Stomach (tissue), 8 donors: ENCODE measurements at regions not wholly inside any gene's neighbourhood (a gene's known extent, or its start where the extent isn't known, plus 50 kb on each side); places are given as distances from the start of the nearest gene placed in this dataset.

Source experiments
- DNase-seq, 2 donors: peaks; one replicate each; pipeline versions ENCODE4 v3.0.0 to v3.0.0-alpha.2; 2013 to 2019
- H3K27ac ChIP-seq, 5 donors: fragments of 200-600 bp in 4 of 5; sonication (generic) in 4 of 5; one replicate each; pipeline ENCODE4 v1.5.1; 2013 to 2019; ENCODE audit warnings: mild to moderate bottlenecking in 1 of 5, moderate library complexity in 1 of 5
- H3K27me3 ChIP-seq, 3 donors: fragments of 200-600 bp; sonication (generic); one replicate each; pipeline ENCODE4 v1.5.1; 2017 to 2019; ENCODE audit warnings: mixed run types in 1 of 3
- H3K36me3 ChIP-seq, 4 donors: fragments of 200-600 bp; sonication (generic); 1 replicate in 3 of 4; 2 replicates in 1 of 4; pipeline ENCODE4 v1.5.1; 2016 to 2019
- H3K4me1 ChIP-seq, 4 donors: fragments of 200-600 bp; sonication (generic); one replicate each; pipeline ENCODE4 v1.5.1; 2016 to 2019
- H3K4me3 ChIP-seq, 4 donors: fragments of 200-600 bp; sonication (generic) in 3 of 4; one replicate each; pipeline ENCODE4 v1.5.1; 2016 to 2019; ENCODE audit warnings: mild to moderate bottlenecking in 1 of 4
- H3K9me3 ChIP-seq, 4 donors: fragments of 200-600 bp; sonication (generic); one replicate each; pipeline ENCODE4 v1.5.1; 2016 to 2019
- EP300 ChIP-seq: sonication (generic); formaldehyde crosslinking; IDR thresholded peaks from one replicate; pipeline ENCODE4 v1.6.1; 2017; ENCODE audit warnings: antibody characterized with exemption
- POLR2A ChIP-seq, 4 donors: fragments of 450-650 bp; IDR thresholded peaks; one replicate each; pipeline ENCODE4 v1.6.1; 2016; ENCODE audit warnings: antibody characterized with exemption in 4 of 4, control low read depth in 2 of 4, mild to moderate bottlenecking in 1 of 4, moderate library complexity in 1 of 4
- POLR2AphosphoS5 ChIP-seq, 3 donors: sonication (generic); formaldehyde crosslinking; IDR thresholded peaks; one replicate each; pipeline ENCODE4 v1.6.1; 2016; ENCODE audit warnings: antibody characterized with exemption in 3 of 3
- WGBS, 5 donors: extraction: QIAGEN DNeasy Blood & Tissue Kit in 3 of 5; methylation state at CpG; one replicate each; pipeline versions ENCODE4 v1.1.5 to v1.1.7; 2013 to 2018; 5-methylcytosine and 5-hydroxymethylcytosine counted together
- intact Hi-C: fragments of 100-400 bp; cut with DNase I; formaldehyde crosslinking; loops from one replicate; pipeline ENCODE4 v1.15.1; 2023; ENCODE audit warnings: low total_unique reads
- TF ChIP-seq, protein P1 (sequence below), 7 experiments: fragments of 450-650 bp in 4 of 7; fragments of 200-600 bp in 3 of 7; sonication (generic) in 3 of 7; IDR thresholded peaks; one replicate each; pipeline ENCODE4 v1.5.1; 2016 to 2019; ENCODE audit warnings: antibody characterized with exemption in 7 of 7, control low read depth in 2 of 7, mild to moderate bottlenecking in 1 of 7
- donor health status: healthy with polysubstance abuse.
- donor health status: Bipolar disorder and iron deficiency.
- donor health status: healthy.

DNA sequence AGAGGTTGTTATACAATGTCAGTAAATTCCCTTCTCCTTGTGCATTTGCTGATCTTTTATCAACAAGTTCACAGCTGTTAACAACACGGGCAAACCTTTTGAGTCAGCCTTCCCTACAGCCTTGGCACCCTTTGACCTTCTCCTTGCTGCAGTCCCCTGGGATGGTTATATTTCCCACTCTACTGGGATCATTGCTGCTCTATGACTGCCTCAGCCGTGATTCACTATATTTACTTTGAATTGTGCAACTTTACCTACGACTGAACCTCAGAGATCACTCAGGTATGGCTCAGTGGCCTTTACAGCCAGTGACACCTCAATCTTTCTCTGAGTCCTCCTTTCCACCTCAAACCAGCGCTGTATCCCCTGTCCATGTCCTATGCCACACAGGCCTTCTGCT, 1293.3 kb downstream of the EPHA7 start:
- Histone ChIP-seq H3K36me3 (no peaks in the 10 kb centered on the region), H3K4me1 (no peaks in the 10 kb centered on the region), H3K27me3 (no peaks in the 10 kb centered on the region), H3K9me3 (no peaks in the 10 kb centered on the region), H3K27ac (no peak overlapping the region), H3K4me3 (no peak overlapping the region)
- TF ChIP-seq EP300: no peak
- TF ChIP-seq POLR2AphosphoS5 (IDR thresholded peaks at IDR 0.05): no peak
- TF ChIP-seq, protein P1, sequence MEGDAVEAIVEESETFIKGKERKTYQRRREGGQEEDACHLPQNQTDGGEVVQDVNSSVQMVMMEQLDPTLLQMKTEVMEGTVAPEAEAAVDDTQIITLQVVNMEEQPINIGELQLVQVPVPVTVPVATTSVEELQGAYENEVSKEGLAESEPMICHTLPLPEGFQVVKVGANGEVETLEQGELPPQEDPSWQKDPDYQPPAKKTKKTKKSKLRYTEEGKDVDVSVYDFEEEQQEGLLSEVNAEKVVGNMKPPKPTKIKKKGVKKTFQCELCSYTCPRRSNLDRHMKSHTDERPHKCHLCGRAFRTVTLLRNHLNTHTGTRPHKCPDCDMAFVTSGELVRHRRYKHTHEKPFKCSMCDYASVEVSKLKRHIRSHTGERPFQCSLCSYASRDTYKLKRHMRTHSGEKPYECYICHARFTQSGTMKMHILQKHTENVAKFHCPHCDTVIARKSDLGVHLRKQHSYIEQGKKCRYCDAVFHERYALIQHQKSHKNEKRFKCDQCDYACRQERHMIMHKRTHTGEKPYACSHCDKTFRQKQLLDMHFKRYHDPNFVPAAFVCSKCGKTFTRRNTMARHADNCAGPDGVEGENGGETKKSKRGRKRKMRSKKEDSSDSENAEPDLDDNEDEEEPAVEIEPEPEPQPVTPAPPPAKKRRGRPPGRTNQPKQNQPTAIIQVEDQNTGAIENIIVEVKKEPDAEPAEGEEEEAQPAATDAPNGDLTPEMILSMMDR (IDR thresholded peaks at IDR 0.05): no peak
- TF ChIP-seq POLR2A (IDR thresholded peaks at IDR 0.05): no peak
- DNase-seq: peak in 1 of 2 donors; percentile 18
- intact Hi-C loops: no loop called here
- 46 to 64% (median 54%) methylated on average over 4 of the region's 4 CpGs for WGBS, 5 donors

DNA sequence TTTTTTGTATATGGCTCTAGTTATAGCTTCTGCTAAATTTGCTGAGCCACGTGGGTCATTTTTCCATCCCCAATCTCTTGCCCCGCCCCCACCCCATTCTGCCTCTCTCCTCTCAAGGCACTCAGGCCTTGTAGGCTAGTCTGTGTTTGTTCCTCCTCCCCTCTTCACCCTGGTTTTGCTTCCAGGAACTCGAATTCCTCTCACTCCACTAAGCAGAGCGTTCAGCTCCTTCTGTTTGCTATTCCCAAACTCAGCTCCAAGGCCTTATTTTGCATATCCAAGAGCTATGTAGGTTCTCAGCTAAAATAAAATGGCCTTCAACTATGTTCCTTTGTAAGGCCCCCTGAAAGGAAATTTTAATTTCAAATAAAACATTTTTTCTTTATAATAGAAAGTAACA, 1293.7 kb downstream of the EPHA7 start:
- Histone ChIP-seq H3K27ac (no peak overlapping the region), H3K4me3 (no peak overlapping the region), H3K27me3 (no peaks in the 10 kb centered on the region), H3K4me1 (no peaks in the 10 kb centered on the region), H3K9me3 (no peaks in the 10 kb centered on the region), H3K36me3 (no peaks in the 10 kb centered on the region)
- no peak for TF ChIP-seq EP300
- TF ChIP-seq, protein P1 (IDR thresholded peaks at IDR 0.05): no peak
- TF ChIP-seq POLR2A (IDR thresholded peaks at IDR 0.05): no peak
- no peak for TF ChIP-seq POLR2AphosphoS5 (IDR thresholded peaks at IDR 0.05)
- intact Hi-C loops: no loop called here
- 38 to 64% (median 58%) methylated on average over 4 of the region's 4 CpGs for WGBS, 5 donors
- DNase-seq: no peak

DNA sequence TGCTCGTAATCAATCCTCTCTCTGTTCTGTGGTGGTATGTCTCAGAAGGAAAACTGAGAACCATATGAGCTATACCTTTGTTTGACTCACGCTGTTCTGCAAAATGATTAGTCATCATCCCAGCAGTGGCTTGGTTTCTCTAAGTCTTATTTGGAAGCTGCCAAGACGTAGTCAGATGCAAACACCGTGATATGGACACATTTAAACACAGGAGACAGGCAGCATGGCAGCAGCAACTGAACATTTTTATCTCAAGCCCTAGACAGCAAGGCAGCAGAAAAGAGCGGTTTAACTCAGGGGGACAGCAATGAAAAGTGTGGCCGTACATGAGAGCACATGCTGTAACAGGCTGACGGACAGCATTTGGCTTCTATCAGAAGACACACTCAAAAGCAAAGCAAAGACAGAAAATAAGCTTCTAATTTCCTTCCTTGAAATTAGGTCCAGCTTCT, 1295.1 kb downstream of the EPHA7 start:
- Histone ChIP-seq H3K36me3 (no peaks in the 10 kb centered on the region), H3K27me3 (no peaks in the 10 kb centered on the region), H3K4me1 (no peaks in the 10 kb centered on the region), H3K4me3 (no peak overlapping the region), H3K9me3 (no peaks in the 10 kb centered on the region), H3K27ac (no peak overlapping the region)
- TF ChIP-seq POLR2AphosphoS5 (IDR thresholded peaks at IDR 0.05): no peak
- no peak for TF ChIP-seq EP300
- intact Hi-C loops: no loop called here
- DNase-seq: peak in 1 of 2 donors; percentile 29
- 48 to 56% (median 51%) methylated on average over 7 of the region's 7 CpGs for WGBS, 5 donors

DNA sequence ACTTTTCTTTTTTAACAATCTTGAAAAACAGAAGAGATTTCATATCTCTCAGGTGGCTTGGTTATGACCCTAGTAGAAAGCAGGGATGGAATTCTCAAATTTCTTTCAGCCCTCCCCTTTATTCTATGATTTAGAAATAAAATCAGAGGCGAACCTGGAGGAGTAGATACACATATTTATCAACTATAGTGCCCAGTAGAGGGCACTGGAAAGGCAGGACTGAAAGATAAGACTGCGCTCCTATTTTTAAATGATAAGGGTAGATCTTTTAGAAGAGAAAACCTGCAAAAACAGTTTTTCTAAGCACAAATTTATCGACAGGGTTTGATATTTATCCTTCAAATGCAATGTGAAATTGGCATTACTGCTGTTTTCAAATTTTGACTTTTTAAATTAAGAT, 1296.6 kb downstream of the EPHA7 start:
- H3K4me1 ChIP-seq: no peaks in the 10 kb centered on the region
- no peak overlapping the region for H3K27ac ChIP-seq
- WGBS, 5 donors: 23 to 41% (median 33%) methylated on average over 3 of the region's 3 CpGs
- no peaks in the 10 kb centered on the region for H3K27me3 ChIP-seq
- H3K36me3 ChIP-seq: no peaks in the 10 kb centered on the region
- peak in 1 of 2 donors; percentile 41 for DNase-seq
- intact Hi-C loops: no loop called here
- TF ChIP-seq POLR2A (IDR thresholded peaks at IDR 0.05) (no peak), EP300 (no peak), POLR2AphosphoS5 (IDR thresholded peaks at IDR 0.05) (no peak)
- TF ChIP-seq, protein P1 (IDR thresholded peaks at IDR 0.05): no peak
- H3K9me3 ChIP-seq: no peaks in the 10 kb centered on the region
- no peak overlapping the region for H3K4me3 ChIP-seq

DNA sequence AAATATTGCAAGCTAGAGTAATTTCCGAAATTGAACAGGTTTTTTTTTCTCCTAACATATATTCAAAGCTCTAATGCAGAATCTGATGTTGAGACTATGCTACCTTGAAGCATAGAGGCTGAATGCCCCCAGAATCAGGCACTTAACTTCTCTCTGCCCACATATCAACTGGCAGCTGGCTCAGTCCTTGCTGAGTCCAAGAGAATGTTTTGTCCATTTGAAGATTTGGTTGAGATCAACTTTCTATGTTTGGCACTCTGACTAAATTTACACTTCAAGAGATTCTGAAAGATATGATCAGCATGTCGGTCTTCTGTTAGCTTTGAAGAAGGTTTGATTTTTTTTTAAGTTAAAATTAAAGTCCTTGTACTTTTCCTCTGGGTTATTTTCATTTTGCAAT, 1298.1 kb downstream of the EPHA7 start:
- H3K27ac ChIP-seq: no peak overlapping the region
- intact Hi-C loops: no loop called here
- no peaks in the 10 kb centered on the region for H3K9me3 ChIP-seq
- no peak overlapping the region for H3K4me3 ChIP-seq
- DNase-seq: no peak
- no peaks in the 10 kb centered on the region for H3K27me3 ChIP-seq
- no peaks in the 10 kb centered on the region for H3K36me3 ChIP-seq
- no peaks in the 10 kb centered on the region for H3K4me1 ChIP-seq
- 49 to 68% (median 55%) methylated on average over 2 of the region's 2 CpGs for WGBS, 5 donors
- no peak for TF ChIP-seq EP300
- TF ChIP-seq, protein P1 (IDR thresholded peaks at IDR 0.05): no peak
- TF ChIP-seq POLR2A (IDR thresholded peaks at IDR 0.05): no peak
- TF ChIP-seq POLR2AphosphoS5 (IDR thresholded peaks at IDR 0.05): no peak
